ENCODE measurements at regions not wholly inside any gene's neighbourhood (a gene's known extent, or its start where the extent isn't known, plus 50 kb on each side); places are given as distances from the start of the nearest gene placed in this dataset.
"Not testable (repeated sequence)": the region's sequence is repeated elsewhere in the genome, so short reads cannot be mapped to it uniquely, and the experiment has no call there.

GRCh38 chr1:196075621-196076020 is 532.6 kb downstream of the KCNT2 start:
- intact Hi-C loops (cut with micrococcal nuclease) = no loop called here
- H3K36me3 Mint-ChIP-seq (ENCODE audit: low read depth) = no peaks in the 10 kb centered on the region
- no peak for DNase-seq
- CTCF ChIA-PET = no interaction called here
- H3K9me3 Mint-ChIP-seq = no peaks in the 10 kb centered on the region
- H3K4me1 Mint-ChIP-seq (ENCODE audit: low read depth) = no peaks in the 10 kb centered on the region
- no peak overlapping the region for H3K27ac Mint-ChIP-seq
- H3K27me3 Mint-ChIP-seq (ENCODE audit: low read depth) = no peaks in the 10 kb centered on the region
- H3K4me3 Mint-ChIP-seq = no peak overlapping the region

- no peaks in the 10 kb centered on the region for H3K4me1 Mint-ChIP-seq (ENCODE audit: low read depth)
- intact Hi-C loops (cut with micrococcal nuclease) = no loop called here
- no peaks in the 10 kb centered on the region for H3K36me3 Mint-ChIP-seq (ENCODE audit: low read depth)
Measured at GRCh38 chr1:196074182-196074581, 534.1 kb downstream of the KCNT2 start.

GRCh38 chr1:196071447-196071846 is 536.8 kb downstream of the KCNT2 start:
- no peak for DNase-seq
- Mint-ChIP-seq H3K9me3 (peaks cover 1% of the 10 kb centered on the region), H3K36me3 (ENCODE audit: low read depth) (no peaks in the 10 kb centered on the region), H3K27ac (no peak overlapping the region), H3K27me3 (ENCODE audit: low read depth) (no peaks in the 10 kb centered on the region), H3K4me1 (ENCODE audit: low read depth) (no peaks in the 10 kb centered on the region), H3K4me3 (no peak overlapping the region)
- CTCF ChIA-PET = interaction anchor here (0.6 kb wide), 1 partner anchor 100 kb away, joined by 3 read pairs; no protein-coding TSS in a partner anchor
- intact Hi-C loops (cut with micrococcal nuclease) = no loop called here

More at GRCh38 chr1:196074182-196074581, 534.1 kb downstream of the KCNT2 start:
- no peaks in the 10 kb centered on the region for H3K9me3 Mint-ChIP-seq
- CTCF ChIA-PET = no interaction called here
- no peak overlapping the region for H3K27ac Mint-ChIP-seq
- H3K27me3 Mint-ChIP-seq (ENCODE audit: low read depth) = no peaks in the 10 kb centered on the region
- DNase-seq = no peak
- no peak overlapping the region for H3K4me3 Mint-ChIP-seq

- peaks cover 3% of the 10 kb centered on the region for H3K9me3 Mint-ChIP-seq
- CTCF ChIA-PET = no interaction called here
- no peak for DNase-seq
- H3K4me3 Mint-ChIP-seq = no peak overlapping the region
- no peak overlapping the region for H3K27ac Mint-ChIP-seq
- H3K4me1 Mint-ChIP-seq (ENCODE audit: low read depth) = no peaks in the 10 kb centered on the region
- no peaks in the 10 kb centered on the region for H3K27me3 Mint-ChIP-seq (ENCODE audit: low read depth)
- intact Hi-C loops (cut with micrococcal nuclease) = no loop called here
- H3K36me3 Mint-ChIP-seq (ENCODE audit: low read depth) = no peaks in the 10 kb centered on the region
Measured at GRCh38 chr1:196070940-196071339, 537.3 kb downstream of the KCNT2 start.

GRCh38 chr1:196063952-196064351 is 544.3 kb downstream of the KCNT2 start:
- no peaks in the 10 kb centered on the region for H3K36me3 Mint-ChIP-seq (ENCODE audit: low read depth)

GRCh38 chr1:196063294-196063693 is 544.9 kb downstream of the KCNT2 start:
- Mint-ChIP-seq H3K27me3 (ENCODE audit: low read depth) (no peaks in the 10 kb centered on the region), H3K36me3 (ENCODE audit: low read depth) (no peaks in the 10 kb centered on the region), H3K4me3 (no peak overlapping the region), H3K27ac (no peak overlapping the region), H3K4me1 (ENCODE audit: low read depth) (no peaks in the 10 kb centered on the region), H3K9me3 (peaks cover 8% of the 10 kb centered on the region)
- no peak for DNase-seq
- intact Hi-C loops (cut with micrococcal nuclease) = no loop called here
- CTCF ChIA-PET = no interaction called here

More at GRCh38 chr1:196063952-196064351, 544.3 kb downstream of the KCNT2 start:
- DNase-seq = no peak
- Mint-ChIP-seq H3K4me3 (no peak overlapping the region), H3K4me1 (ENCODE audit: low read depth) (no peaks in the 10 kb centered on the region), H3K9me3 (peaks cover 8% of the 10 kb centered on the region), H3K27me3 (ENCODE audit: low read depth) (no peaks in the 10 kb centered on the region), H3K27ac (no peak overlapping the region)
- intact Hi-C loops (cut with micrococcal nuclease) = no loop called here
- CTCF ChIA-PET = interaction anchor here (0.6 kb wide), 1 partner anchor 1113 kb away, joined by 3 read pairs; no protein-coding TSS in a partner anchor

- no peak overlapping the region for H3K4me3 Mint-ChIP-seq
- H3K9me3 Mint-ChIP-seq = peaks cover 3% of the 10 kb centered on the region
- H3K4me1 Mint-ChIP-seq (ENCODE audit: low read depth) = no peaks in the 10 kb centered on the region
- no peak overlapping the region for H3K27ac Mint-ChIP-seq
- no peaks in the 10 kb centered on the region for H3K36me3 Mint-ChIP-seq (ENCODE audit: low read depth)
- intact Hi-C loops (cut with micrococcal nuclease) = no loop called here
- no peaks in the 10 kb centered on the region for H3K27me3 Mint-ChIP-seq (ENCODE audit: low read depth)
- no peak for DNase-seq
- CTCF ChIA-PET = no interaction called here
Measured at GRCh38 chr1:196060539-196060938, 547.7 kb downstream of the KCNT2 start.

GRCh38 chr1:196059210-196059609 is 549.0 kb downstream of the KCNT2 start:
- intact Hi-C loops (cut with micrococcal nuclease) = no loop called here
- H3K36me3 Mint-ChIP-seq (ENCODE audit: low read depth) = no peaks in the 10 kb centered on the region

GRCh38 chr1:196056966-196057365 is 551.3 kb downstream of the KCNT2 start:
- intact Hi-C loops (cut with micrococcal nuclease) = no loop called here
- no peak for DNase-seq
- CTCF ChIA-PET = no interaction called here
- peaks cover 3% of the 10 kb centered on the region for H3K9me3 Mint-ChIP-seq
- no peaks in the 10 kb centered on the region for H3K4me1 Mint-ChIP-seq (ENCODE audit: low read depth)
- H3K36me3 Mint-ChIP-seq (ENCODE audit: low read depth) = no peaks in the 10 kb centered on the region
- no peaks in the 10 kb centered on the region for H3K27me3 Mint-ChIP-seq (ENCODE audit: low read depth)
- H3K4me3 Mint-ChIP-seq = no peak overlapping the region
- no peak overlapping the region for H3K27ac Mint-ChIP-seq

More at GRCh38 chr1:196059210-196059609, 549.0 kb downstream of the KCNT2 start:
- Mint-ChIP-seq H3K4me1 (ENCODE audit: low read depth) (no peaks in the 10 kb centered on the region), H3K9me3 (peaks cover 3% of the 10 kb centered on the region), H3K27me3 (ENCODE audit: low read depth) (no peaks in the 10 kb centered on the region), H3K4me3 (no peak overlapping the region), H3K27ac (no peak overlapping the region)
- no peak for DNase-seq
- CTCF ChIA-PET = no interaction called here

- Mint-ChIP-seq H3K36me3 (ENCODE audit: low read depth) (no peaks in the 10 kb centered on the region), H3K27me3 (ENCODE audit: low read depth) (no peaks in the 10 kb centered on the region), H3K27ac (no peak overlapping the region), H3K9me3 (peaks cover 1% of the 10 kb centered on the region), H3K4me3 (no peak overlapping the region), H3K4me1 (ENCODE audit: low read depth) (no peaks in the 10 kb centered on the region)
- CTCF ChIA-PET = no interaction called here
- intact Hi-C loops (cut with micrococcal nuclease) = no loop called here
- DNase-seq = no peak
Measured at GRCh38 chr1:196049407-196049806, 558.8 kb downstream of the KCNT2 start.

- no peak for DNase-seq
- intact Hi-C loops (cut with micrococcal nuclease) = no loop called here
- H3K36me3 Mint-ChIP-seq (ENCODE audit: low read depth) = no peaks in the 10 kb centered on the region
- no peaks in the 10 kb centered on the region for H3K27me3 Mint-ChIP-seq (ENCODE audit: low read depth)
- H3K27ac Mint-ChIP-seq = no peak overlapping the region
- no peaks in the 10 kb centered on the region for H3K4me1 Mint-ChIP-seq (ENCODE audit: low read depth)
- H3K9me3 Mint-ChIP-seq = peaks cover 16% of the 10 kb centered on the region
- H3K4me3 Mint-ChIP-seq = no peak overlapping the region
- CTCF ChIA-PET = no interaction called here
Measured at GRCh38 chr1:196043268-196043667, 565.0 kb downstream of the KCNT2 start.

GRCh38 chr1:196034080-196034706 is 574.0 kb downstream of the KCNT2 start:
- Mint-ChIP-seq H3K27me3 (ENCODE audit: low read depth) (no peaks in the 10 kb centered on the region), H3K4me3 (no peak overlapping the region), H3K36me3 (ENCODE audit: low read depth) (no peaks in the 10 kb centered on the region), H3K4me1 (ENCODE audit: low read depth) (no peaks in the 10 kb centered on the region), H3K9me3 (peaks cover 7% of the 10 kb centered on the region), H3K27ac (no peak overlapping the region)
- intact Hi-C loops (cut with micrococcal nuclease) = no loop called here
- DNase-seq = no peak
- CTCF ChIA-PET = no interaction called here

GRCh38 chr1:196031387-196031786 is 576.9 kb downstream of the KCNT2 start:
- H3K9me3 Mint-ChIP-seq; H3K36me3 Mint-ChIP-seq (ENCODE audit: low read depth); H3K4me3 Mint-ChIP-seq; CTCF ChIA-PET; H3K27ac Mint-ChIP-seq; H3K27me3 Mint-ChIP-seq (ENCODE audit: low read depth); DNase-seq; H3K4me1 Mint-ChIP-seq (ENCODE audit: low read depth); intact Hi-C loops (cut with micrococcal nuclease): not testable (repeated sequence)
